Hematopoietic multipotent progenitor cell treated with erythropoietin and hydrocortisone succinate and interleukin-3 and kit ligand, for 8 days (in vitro differentiated cells): ENCODE measurements at regions not wholly inside any gene's neighbourhood (a gene's known extent, or its start where the extent isn't known, plus 50 kb on each side); places are given as distances from the start of the nearest gene placed in this dataset.
"Not testable (repeated sequence)": the region's sequence is repeated elsewhere in the genome, so short reads cannot be mapped to it uniquely, and the experiment has no call there.

Source experiments
- DNase-seq: peaks from one replicate; pipeline ENCODE4 v3.0.0-alpha.2; 2015

- no peak for DNase-seq
These were observed 309.4 kb upstream of the DIO3 start for GRCh38 chr14:101251812-101252442.

GRCh38 chr14:101252443-101253214 is 308.7 kb upstream of the DIO3 start:
- DNase-seq, result no peak

GRCh38 chr14:101253948-101254347 is 307.3 kb upstream of the DIO3 start:
- no peak for DNase-seq

- no peak for DNase-seq
These were observed 306.2 kb upstream of the DIO3 start for GRCh38 chr14:101254805-101255764.

GRCh38 chr14:101255765-101256125 is 305.6 kb upstream of the DIO3 start:
- DNase-seq, result no peak

DNA sequence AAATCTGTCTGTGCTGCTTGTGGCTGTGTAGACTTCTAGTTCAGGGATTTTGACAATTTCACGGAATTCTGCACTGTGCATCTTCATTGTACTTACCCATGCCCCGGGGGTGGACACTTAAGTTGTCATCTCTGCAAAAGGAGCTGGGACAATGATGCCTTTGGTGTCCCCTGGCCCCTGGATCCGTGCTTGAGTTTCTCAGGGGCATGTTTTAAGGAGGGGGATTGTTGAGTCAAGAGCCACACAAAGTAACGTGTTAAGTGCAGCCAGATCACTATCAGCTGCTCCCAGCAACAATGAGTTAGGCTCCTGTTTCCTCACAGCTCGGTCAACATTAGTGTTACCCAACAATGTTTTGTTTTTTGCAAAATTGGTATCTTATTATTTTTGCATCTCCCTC is 305.0 kb upstream of the DIO3 start:
- DNase-seq, result no peak

- no peak for DNase-seq
These were observed 303.7 kb upstream of the DIO3 start for GRCh38 chr14:101257551-101257950.

- no peak for DNase-seq
These were observed 301.5 kb upstream of the DIO3 start for GRCh38 chr14:101259748-101260147.

DNA sequence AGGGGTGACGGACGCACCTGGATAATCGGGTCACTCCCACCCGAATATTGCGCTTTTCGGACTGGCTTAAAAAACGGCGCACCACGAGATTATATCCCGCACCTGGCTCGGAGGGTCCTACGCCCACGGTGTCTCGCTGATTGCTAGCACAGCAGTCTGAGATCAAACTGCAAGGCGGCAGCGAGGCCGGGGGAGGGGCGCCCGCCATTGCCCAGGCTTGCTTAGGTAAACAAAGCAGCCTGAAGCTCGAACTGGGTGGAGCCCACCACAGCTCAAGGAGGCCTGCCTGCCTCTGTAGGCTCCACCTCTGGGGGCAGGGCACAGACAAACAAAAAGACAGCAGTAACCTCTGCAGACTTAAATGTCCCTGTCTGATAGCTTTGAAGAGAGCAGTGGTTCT is 294.9 kb upstream of the DIO3 start:
- not testable (repeated sequence) for DNase-seq

GRCh38 chr14:101273091-101273490 is 288.2 kb upstream of the DIO3 start:
- no peak for DNase-seq

GRCh38 chr14:101276309-101277091 is 284.8 kb upstream of the DIO3 start:
- DNase-seq, result no peak

DNA sequence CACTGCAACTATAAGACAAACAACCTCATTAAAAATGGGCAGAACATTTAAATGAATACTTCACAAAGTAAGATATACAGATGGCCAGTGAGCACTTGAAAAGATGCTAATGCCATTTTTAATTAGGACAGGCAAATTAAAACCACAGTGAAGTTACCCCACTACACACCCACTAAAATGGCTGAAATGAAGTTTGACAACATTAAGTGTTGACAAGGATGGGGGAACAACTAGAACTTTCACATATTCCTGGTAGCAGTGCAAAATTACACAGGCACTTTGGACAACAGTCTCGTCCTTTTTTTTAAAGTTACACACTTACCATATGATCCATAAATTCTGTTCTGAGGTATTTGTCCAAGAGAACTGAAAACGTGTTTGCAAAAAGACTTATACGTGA is 278.9 kb upstream of the DIO3 start:
- DNase-seq, result no peak

- no peak for DNase-seq
These were observed 276.6 kb upstream of the DIO3 start for GRCh38 chr14:101284711-101285110.

DNA sequence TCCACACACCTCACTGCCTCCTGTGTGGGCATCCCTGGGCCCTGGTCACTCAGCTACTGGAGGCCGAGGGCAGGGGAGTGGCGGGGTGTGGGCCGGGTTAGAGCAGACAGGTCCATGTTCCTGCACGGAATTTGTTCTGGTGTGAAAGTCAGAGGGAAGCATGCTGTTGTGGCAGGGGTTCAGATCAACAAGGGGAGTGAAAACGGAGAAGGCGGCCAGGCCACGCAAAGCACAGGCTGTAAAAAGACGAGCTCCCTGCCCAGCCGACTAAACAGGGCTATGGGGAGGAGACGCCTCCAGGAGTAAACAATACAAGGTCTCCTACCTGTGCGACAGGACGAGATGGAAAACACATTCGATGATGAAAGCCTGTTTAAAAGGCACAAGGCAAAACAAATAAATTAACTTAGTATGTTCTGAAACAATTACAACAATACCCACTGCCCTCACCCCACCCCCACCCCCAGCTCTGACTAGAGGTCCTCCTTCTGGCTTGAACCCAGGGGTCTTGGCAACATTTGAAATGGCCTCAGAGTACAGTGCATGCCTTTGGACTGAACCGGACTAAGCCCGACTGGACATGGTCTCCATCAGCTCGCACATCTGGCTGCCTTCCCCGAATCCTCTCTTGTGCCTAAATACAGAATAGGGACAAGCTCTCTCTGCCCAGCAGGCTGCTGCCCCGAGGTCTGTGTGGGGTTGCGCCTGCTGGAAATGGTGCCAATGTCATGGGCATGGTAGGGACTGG is 274.9 kb upstream of the DIO3 start:
- no peak for DNase-seq

DNA sequence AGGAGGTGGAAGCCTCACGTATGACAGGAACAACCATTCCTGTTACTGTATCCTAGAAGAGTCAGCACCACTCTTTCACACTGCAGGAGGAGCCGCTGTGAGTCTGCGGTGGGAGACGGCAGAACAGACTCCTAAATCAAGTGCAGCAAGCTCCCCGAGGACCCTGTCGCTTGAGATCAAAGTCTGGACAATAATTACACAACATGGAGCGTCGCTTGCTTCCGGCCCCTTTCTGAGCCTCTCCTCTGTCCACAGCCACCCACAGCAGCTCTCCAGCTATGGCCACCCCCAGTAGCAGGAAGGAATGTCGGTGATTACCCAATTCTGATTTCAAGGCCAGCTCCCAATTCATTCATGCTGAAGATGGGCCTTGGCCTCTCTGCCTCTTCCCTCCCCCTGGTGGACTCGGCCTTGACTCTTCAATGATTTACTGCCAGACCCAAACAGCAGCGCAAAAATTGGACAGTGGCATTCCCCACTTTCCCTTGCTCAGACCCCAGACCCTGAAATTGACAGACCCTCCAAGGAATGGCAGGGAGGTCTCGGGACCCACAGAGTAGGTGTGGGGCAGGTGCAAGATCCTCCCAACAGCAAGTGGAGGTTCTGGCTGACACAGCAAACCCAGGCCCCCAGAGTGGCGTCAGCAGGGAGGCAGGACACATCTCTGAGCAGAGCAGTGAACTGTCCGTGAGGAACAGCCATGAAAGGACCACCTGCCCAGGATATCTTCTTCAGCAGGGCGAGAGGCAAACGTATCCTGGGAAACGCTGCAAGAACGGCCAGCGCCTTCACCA is 272.7 kb upstream of the DIO3 start:
- DNase-seq, result no peak

DNA sequence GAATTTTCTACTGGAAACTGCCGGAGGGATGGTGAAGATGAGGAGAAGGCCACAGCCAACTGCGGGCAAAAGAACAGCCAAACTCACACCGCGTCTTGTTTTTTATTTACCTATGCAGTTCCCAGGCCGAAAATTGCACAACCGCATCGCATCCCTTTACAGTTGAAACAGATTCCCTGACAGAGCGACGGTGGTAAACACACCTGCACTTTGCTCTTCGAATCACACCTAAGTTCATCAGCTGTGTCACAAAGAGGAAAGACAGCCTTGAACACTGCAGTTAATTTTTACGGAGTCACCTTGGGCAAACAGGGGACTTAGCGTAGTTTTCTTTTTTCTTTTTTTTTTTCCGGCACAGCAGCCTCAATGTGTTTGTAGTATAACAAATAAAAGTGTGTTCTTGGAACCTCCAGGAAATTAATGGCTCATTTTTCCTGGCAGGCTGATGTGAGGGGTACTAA is 272.0 kb upstream of the DIO3 start:
- DNase-seq, result no peak

DNA sequence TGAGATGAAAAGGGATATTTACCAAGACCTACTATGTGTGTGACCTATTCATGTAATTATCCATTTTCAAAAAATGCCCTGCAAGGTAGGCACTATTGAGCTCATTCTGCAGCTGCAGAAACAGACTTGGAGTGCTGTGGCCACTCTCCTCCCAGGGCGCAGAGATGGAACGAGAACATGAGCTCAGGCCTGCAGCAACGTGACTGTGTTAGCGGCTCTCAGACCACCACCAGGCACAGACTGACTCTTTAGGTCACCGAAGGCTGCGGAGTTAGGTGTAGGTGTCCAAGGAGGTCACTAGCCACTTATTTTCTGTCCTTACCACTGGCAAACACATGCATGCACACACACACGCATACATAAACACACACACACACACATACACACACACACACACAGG is 271.4 kb upstream of the DIO3 start:
- DNase-seq, result no peak

DNA sequence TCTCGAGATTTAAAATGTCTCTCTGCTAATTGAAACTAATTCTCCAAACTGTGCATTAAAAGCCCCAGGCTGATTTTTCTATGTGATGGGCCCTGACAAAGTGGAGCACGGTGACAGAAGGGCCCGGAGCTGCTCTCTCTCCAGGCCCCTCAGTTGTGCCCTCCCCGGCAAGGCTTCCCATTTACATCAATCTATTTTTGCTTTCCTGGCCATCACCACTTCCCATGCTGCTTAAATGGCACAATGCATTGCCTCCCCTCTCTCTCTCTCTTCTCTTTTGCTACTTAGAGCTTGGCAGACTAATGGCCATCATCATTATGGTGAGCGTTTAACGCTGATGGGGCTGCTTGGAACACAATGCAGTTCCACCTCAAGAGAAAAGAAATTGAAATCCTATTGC is 270.7 kb upstream of the DIO3 start:
- no peak for DNase-seq

DNA sequence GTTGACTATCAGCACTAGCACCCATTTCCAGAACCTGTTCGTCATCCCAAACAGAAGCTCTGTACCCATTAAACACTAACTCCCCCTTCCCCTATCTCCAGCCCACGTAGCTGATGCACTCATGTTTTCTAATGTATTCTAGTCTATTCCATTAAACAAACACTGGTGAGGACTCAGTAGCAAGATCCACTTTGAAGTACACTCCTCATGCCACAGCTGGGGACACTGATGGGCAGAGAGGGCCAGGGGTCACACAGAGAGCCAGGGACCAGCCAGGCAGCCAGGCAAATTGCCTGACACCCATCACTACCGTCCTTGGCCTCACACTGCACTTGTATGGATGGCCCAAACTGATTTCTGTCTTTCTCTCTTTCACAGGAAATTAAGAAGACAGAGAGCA is 269.9 kb upstream of the DIO3 start:
- no peak for DNase-seq

DNA sequence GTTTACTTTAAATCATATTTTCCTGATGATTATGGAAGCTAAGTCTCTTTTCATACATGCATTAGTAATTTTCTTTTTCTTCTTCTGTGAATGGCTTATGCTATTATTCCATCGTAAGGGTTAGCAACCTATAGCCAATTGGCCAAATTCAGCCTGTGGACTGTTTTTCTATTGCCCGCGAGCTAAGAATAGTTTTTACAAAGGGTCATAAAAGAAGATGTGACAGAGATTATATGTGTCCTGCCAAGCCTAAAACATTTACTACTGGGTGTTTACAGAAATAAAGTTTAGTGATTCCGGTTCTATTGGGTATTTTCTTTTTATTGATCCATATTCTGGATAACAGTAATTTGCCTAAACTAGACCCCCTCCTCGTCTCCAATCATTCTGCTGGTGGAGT is 268.8 kb upstream of the DIO3 start:
- no peak for DNase-seq

DNA sequence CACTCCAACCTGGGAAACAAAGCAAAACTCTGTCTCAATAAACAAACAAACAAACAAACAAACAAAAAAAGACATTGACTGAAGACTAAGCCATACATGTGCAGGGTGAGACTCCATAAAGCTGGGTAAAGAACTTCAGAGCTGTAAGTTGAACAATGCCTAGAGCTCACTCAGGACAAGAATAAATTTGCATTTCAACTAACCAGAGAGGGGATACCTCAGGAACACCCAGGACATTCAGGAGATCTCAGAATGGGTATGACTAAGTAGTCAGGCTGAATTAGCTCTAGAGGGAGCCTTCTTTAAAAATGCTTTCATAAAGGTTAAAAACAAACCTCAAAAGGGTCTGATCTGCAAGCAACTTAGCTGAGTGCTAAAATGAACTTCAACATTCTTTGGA is 267.7 kb upstream of the DIO3 start:
- DNase-seq, result no peak
